K562 (cell line): ENCODE measurements at regions not wholly inside any gene's neighbourhood (a gene's known extent, or its start where the extent isn't known, plus 50 kb on each side); places are given as distances from the start of the nearest gene placed in this dataset.
A peak's percentile ranks its signal among the peaks of the same experiment; 100 is the strongest.

ENCODE experiments used
- DMBX1 ChIP-seq: fragments of 250-450 bp; sonication (Bioruptor Pico); IDR thresholded peaks from 2 replicates; pipeline ENCODE4 v1.8.0; 2022; ENCODE audit warnings: inconsistent platforms, mild to moderate bottlenecking, moderate library complexity, borderline replicate concordance
- KAT7 ChIP-seq: sonication (generic); formaldehyde crosslinking; IDR thresholded peaks from 2 replicates; pipeline ENCODE4 v1.8.0; 2022; ENCODE audit warnings: missing genetic modification reagents, mild to moderate bottlenecking, borderline replicate concordance
- LCOR ChIP-seq: sonication (generic); formaldehyde crosslinking; IDR thresholded peaks from 2 replicates; pipeline ENCODE4 v1.8.0; 2022; ENCODE audit warnings: mild to moderate bottlenecking, missing genetic modification reagents
- MBD1 ChIP-seq: fragments of 250-450 bp; sonication (Bioruptor Pico); IDR thresholded peaks from 2 replicates; pipeline ENCODE4 v1.8.0; 2022; ENCODE audit warnings: inconsistent platforms
- MEF2D ChIP-seq: conservative IDR thresholded peaks from 2 replicates; pipeline ENCODE4 v1.6.1; 2016; ENCODE audit warnings: low read depth, missing genetic modification characterization, missing compliant biosample characterization
- MGA ChIP-seq: fragments of 450-650 bp; IDR thresholded peaks from 2 replicates; pipeline ENCODE4 v1.6.1; 2016; ENCODE audit warnings: mild to moderate bottlenecking, moderate library complexity
- NFIC ChIP-seq: fragments of 450-650 bp; IDR thresholded peaks from 2 replicates; pipeline ENCODE4 v1.6.1; 2017; ENCODE audit warnings: mild to moderate bottlenecking, inconsistent platforms
- RBM17 ChIP-seq: fragments of 200-400 bp; formaldehyde crosslinking; IDR thresholded peaks from 2 replicates; pipeline ENCODE4 v1.6.1; 2017; ENCODE audit warnings: low read depth, mild to moderate bottlenecking, low read length, borderline replicate concordance
- SMAD4 ChIP-seq: fragments of 250-450 bp; sonication (Bioruptor Pico); conservative IDR thresholded peaks from 2 replicates; pipeline ENCODE4 v1.8.0; 2021; ENCODE audit warnings: inconsistent platforms, mild to moderate bottlenecking, moderate library complexity
- TEAD4 ChIP-seq, 2 experiments: sonication (generic) in 1 of 2; formaldehyde crosslinking in 1 of 2; IDR thresholded peaks; 2 replicates each; pipeline versions ENCODE4 v1.6.1 to v1.8.0; 2012 to 2022; ENCODE audit warnings: borderline replicate concordance in 1 of 2, inconsistent platforms in 1 of 2, low read length in 1 of 2, mild to moderate bottlenecking in 1 of 2, missing genetic modification reagents in 1 of 2
- THRAP3 ChIP-seq: fragments of 450-650 bp; IDR thresholded peaks from 2 replicates; pipeline ENCODE4 v1.6.1; 2016; ENCODE audit warnings: mild to moderate bottlenecking, inconsistent platforms, borderline replicate concordance
- ZBTB2 ChIP-seq: fragments of 450-650 bp; IDR thresholded peaks from 2 replicates; pipeline ENCODE4 v1.6.1; 2016; ENCODE audit warnings: antibody characterized with exemption
- ZNF133 ChIP-seq: fragments of 250-450 bp; sonication (Bioruptor Pico); IDR thresholded peaks from 2 replicates; pipeline ENCODE4 v1.4.0; 2020; ENCODE audit warnings: mild to moderate bottlenecking
- ZNF431 ChIP-seq: sonication (generic); formaldehyde crosslinking; IDR thresholded peaks from 2 replicates; pipeline ENCODE4 v1.8.0; 2022; ENCODE audit warnings: mild to moderate bottlenecking, missing genetic modification reagents

- TF ChIP-seq RBM17: no peak
- no peak for TF ChIP-seq ZNF133 (CRISPR knock-in tag)
- no peak for TF ChIP-seq THRAP3
- no peak for TF ChIP-seq KAT7 (CRISPR knock-in tag)
- TF ChIP-seq DMBX1 (CRISPR knock-in tag): no peak
- no peak for TF ChIP-seq MEF2D (tag)
- TF ChIP-seq TEAD4 (IDR thresholded peaks at IDR 0.05; ENCODE audit: low read length): peak; percentile 91
- TF ChIP-seq TEAD4 (CRISPR knock-in tag; IDR thresholded peaks at IDR 0.05; ENCODE audit: borderline replicate concordance): no peak
- TF ChIP-seq ZBTB2: no peak; the same call in 1 of the 2 replicates
- no peak for TF ChIP-seq ZNF431 (CRISPR knock-in tag)
- TF ChIP-seq MGA: no peak
- TF ChIP-seq LCOR (CRISPR knock-in tag): peak; percentile 80
- peak; percentile 81 for TF ChIP-seq SMAD4 (CRISPR knock-in tag)
- TF ChIP-seq MBD1 (CRISPR knock-in tag): no peak
- peak; percentile 24; the same call in 1 of the 2 replicates for TF ChIP-seq NFIC
These were observed 133.4 kb downstream of the SLC1A3 start (continued) for GRCh38 chr5:36739751-36740221.
